ENCODE measurements at regions not wholly inside any gene's neighbourhood (a gene's known extent, or its start where the extent isn't known, plus 50 kb on each side); places are given as distances from the start of the nearest gene placed in this dataset.

DNA sequence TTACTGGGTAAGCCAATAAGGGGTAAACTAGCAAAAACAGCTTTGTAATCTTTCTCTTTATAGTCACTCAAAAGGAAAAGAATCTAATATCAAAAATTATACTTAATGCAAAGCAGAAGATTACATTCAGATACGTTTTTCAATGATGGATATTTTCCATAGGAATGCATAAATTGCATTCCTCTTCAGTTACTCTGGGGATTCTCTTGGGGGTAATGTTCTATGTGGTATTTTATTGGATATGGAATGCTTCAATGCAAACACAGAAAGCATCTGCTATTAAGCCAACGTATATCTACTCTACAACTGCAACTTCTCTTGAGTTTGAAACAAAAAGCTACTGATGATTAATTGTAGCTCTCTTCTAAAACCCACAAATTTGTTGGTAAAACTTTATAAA, 106.0 kb downstream of the SLC41A2 start (continued):
- TF ChIP-seq EGR1 (IDR thresholded peaks at IDR 0.05; ENCODE audit: low read depth in 2 of 2), result no peak
- TF ChIP-seq TAF1 (conservative IDR thresholded peaks at IDR 0.05), result no peak
- no peak for TF ChIP-seq FOXA1 (IDR thresholded peaks at IDR 0.05)
- no peak for TF ChIP-seq YY1 (IDR thresholded peaks at IDR 0.05)
- no peak for TF ChIP-seq RAD21 (IDR thresholded peaks at IDR 0.05)

DNA sequence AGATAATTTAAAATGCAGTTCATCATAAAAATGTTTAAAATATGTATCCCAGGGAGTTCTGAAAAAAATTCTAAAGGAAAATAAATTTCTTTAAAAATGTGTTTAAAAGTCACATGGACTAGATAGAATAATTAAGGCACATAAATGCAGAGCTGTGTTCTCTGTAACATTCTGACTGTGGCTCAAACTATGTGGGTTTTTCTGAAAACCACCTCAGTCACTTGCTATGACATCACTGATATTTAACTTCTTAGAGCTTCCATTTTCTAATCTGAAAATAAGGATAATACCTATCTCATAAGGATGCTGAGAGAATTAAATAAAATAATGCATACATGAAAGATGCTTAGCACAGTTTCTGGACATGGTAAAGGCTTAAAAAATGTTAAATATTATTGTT, 107.3 kb downstream of the SLC41A2 start:
- no peaks in the 10 kb centered on the region for H3K9me3 ChIP-seq (ENCODE audit: control insufficient read depth in 4 of 4, low read length in 3 of 4)
- TF ChIP-seq HNF4A (conservative IDR thresholded peaks at IDR 0.05) (no peak), EGR1 (IDR thresholded peaks at IDR 0.05; ENCODE audit: low read depth in 2 of 2) (no peak), JUND (IDR thresholded peaks at IDR 0.05) (no peak), RXRA (IDR thresholded peaks at IDR 0.05) (no peak), FOXA1 (IDR thresholded peaks at IDR 0.05) (no peak), GABPA (IDR thresholded peaks at IDR 0.05 in 1 of 2, conservative IDR thresholded peaks at IDR 0.05 in 1 of 2) (no peak), TAF1 (conservative IDR thresholded peaks at IDR 0.05) (no peak), YY1 (IDR thresholded peaks at IDR 0.05) (no peak), RAD21 (IDR thresholded peaks at IDR 0.05) (no peak), FOXA2 (IDR thresholded peaks at IDR 0.05) (no peak), NR2F2 (IDR thresholded peaks at IDR 0.05) (no peak), HNF4G (IDR thresholded peaks at IDR 0.05) (no peak), SP1 (IDR thresholded peaks at IDR 0.05) (no peak)
- TF ChIP-seq, protein P1, sequence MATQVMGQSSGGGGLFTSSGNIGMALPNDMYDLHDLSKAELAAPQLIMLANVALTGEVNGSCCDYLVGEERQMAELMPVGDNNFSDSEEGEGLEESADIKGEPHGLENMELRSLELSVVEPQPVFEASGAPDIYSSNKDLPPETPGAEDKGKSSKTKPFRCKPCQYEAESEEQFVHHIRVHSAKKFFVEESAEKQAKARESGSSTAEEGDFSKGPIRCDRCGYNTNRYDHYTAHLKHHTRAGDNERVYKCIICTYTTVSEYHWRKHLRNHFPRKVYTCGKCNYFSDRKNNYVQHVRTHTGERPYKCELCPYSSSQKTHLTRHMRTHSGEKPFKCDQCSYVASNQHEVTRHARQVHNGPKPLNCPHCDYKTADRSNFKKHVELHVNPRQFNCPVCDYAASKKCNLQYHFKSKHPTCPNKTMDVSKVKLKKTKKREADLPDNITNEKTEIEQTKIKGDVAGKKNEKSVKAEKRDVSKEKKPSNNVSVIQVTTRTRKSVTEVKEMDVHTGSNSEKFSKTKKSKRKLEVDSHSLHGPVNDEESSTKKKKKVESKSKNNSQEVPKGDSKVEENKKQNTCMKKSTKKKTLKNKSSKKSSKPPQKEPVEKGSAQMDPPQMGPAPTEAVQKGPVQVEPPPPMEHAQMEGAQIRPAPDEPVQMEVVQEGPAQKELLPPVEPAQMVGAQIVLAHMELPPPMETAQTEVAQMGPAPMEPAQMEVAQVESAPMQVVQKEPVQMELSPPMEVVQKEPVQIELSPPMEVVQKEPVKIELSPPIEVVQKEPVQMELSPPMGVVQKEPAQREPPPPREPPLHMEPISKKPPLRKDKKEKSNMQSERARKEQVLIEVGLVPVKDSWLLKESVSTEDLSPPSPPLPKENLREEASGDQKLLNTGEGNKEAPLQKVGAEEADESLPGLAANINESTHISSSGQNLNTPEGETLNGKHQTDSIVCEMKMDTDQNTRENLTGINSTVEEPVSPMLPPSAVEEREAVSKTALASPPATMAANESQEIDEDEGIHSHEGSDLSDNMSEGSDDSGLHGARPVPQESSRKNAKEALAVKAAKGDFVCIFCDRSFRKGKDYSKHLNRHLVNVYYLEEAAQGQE (IDR thresholded peaks at IDR 0.05), result no peak
- TF ChIP-seq, protein P2, sequence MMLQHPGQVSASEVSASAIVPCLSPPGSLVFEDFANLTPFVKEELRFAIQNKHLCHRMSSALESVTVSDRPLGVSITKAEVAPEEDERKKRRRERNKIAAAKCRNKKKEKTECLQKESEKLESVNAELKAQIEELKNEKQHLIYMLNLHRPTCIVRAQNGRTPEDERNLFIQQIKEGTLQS (IDR thresholded peaks at IDR 0.05), result no peak
- TF ChIP-seq, protein P3, sequence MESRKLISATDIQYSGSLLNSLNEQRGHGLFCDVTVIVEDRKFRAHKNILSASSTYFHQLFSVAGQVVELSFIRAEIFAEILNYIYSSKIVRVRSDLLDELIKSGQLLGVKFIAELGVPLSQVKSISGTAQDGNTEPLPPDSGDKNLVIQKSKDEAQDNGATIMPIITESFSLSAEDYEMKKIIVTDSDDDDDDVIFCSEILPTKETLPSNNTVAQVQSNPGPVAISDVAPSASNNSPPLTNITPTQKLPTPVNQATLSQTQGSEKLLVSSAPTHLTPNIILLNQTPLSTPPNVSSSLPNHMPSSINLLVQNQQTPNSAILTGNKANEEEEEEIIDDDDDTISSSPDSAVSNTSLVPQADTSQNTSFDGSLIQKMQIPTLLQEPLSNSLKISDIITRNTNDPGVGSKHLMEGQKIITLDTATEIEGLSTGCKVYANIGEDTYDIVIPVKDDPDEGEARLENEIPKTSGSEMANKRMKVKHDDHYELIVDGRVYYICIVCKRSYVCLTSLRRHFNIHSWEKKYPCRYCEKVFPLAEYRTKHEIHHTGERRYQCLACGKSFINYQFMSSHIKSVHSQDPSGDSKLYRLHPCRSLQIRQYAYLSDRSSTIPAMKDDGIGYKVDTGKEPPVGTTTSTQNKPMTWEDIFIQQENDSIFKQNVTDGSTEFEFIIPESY (IDR thresholded peaks at IDR 0.05), result no peak
- TF ChIP-seq, protein P4, sequence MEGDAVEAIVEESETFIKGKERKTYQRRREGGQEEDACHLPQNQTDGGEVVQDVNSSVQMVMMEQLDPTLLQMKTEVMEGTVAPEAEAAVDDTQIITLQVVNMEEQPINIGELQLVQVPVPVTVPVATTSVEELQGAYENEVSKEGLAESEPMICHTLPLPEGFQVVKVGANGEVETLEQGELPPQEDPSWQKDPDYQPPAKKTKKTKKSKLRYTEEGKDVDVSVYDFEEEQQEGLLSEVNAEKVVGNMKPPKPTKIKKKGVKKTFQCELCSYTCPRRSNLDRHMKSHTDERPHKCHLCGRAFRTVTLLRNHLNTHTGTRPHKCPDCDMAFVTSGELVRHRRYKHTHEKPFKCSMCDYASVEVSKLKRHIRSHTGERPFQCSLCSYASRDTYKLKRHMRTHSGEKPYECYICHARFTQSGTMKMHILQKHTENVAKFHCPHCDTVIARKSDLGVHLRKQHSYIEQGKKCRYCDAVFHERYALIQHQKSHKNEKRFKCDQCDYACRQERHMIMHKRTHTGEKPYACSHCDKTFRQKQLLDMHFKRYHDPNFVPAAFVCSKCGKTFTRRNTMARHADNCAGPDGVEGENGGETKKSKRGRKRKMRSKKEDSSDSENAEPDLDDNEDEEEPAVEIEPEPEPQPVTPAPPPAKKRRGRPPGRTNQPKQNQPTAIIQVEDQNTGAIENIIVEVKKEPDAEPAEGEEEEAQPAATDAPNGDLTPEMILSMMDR (IDR thresholded peaks at IDR 0.05; ENCODE audit: low read depth, low read length, missing input control), result no peak
- TF ChIP-seq, protein P5, sequence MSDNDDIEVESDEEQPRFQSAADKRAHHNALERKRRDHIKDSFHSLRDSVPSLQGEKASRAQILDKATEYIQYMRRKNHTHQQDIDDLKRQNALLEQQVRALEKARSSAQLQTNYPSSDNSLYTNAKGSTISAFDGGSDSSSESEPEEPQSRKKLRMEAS (IDR thresholded peaks at IDR 0.05), result no peak
- no peak for DNase-seq (ENCODE audit: low spot score)
- no peak overlapping the region for H3K27ac ChIP-seq (ENCODE audit: low read depth in 1 of 2, low read length in 2 of 2)
- H3K27me3 ChIP-seq (ENCODE audit: control insufficient read depth in 4 of 4, insufficient read depth in 4 of 4, low read length in 3 of 4), result no peaks in the 10 kb centered on the region
- H3K36me3 ChIP-seq (ENCODE audit: control insufficient read depth in 4 of 4, insufficient read depth in 3 of 4, low read depth in 1 of 4, low read length in 3 of 4), result peaks cover 0 to 29% (median 9%) of the 10 kb centered on the region in 4 donors
- H3K4me1 ChIP-seq (ENCODE audit: control insufficient read depth in 4 of 4, insufficient read depth in 4 of 4, low read length in 3 of 4), result no peaks in the 10 kb centered on the region
- no peak overlapping the region for H3K9ac ChIP-seq (ENCODE audit: low read depth in 1 of 2, low read length in 2 of 2)
- no peak overlapping the region for H3K4me3 ChIP-seq (ENCODE audit: low read depth in 1 of 3, low read length in 3 of 3)

All from liver (tissue), 7 donors.